ENCODE measurements at regions not wholly inside any gene's neighbourhood (a gene's known extent, or its start where the extent isn't known, plus 50 kb on each side); places are given as distances from the start of the nearest gene placed in this dataset.

DNA sequence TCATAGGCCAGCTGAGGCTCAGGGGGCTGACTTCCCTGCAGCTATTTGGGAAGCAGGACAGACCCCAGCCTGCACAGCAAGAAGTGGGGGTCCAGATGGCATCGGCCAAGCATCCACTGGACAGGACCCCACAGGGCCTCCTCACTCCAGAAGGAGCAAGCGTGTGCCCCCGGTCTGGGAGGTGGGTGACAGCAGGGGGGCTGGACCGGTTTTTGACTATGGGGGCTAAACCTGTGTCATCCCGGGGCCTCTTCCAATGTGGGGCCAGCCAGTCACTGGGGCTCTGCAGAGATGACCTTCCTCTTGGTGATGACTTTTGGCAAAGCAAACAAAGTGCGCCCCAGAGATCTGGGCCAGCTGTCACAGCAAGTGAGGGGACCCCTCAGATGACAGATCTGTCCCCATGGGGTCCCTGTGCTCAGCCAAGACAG lies 163.9 kb downstream of the OLFM1 start:
- no peak for DNase-seq (ENCODE audit: low spot score)
- in situ Hi-C loops (cut with MboI; ENCODE audit: low sequenced_read_pairs, unreplicated experiment), result no loop called here
- TF ChIP-seq, protein P1, sequence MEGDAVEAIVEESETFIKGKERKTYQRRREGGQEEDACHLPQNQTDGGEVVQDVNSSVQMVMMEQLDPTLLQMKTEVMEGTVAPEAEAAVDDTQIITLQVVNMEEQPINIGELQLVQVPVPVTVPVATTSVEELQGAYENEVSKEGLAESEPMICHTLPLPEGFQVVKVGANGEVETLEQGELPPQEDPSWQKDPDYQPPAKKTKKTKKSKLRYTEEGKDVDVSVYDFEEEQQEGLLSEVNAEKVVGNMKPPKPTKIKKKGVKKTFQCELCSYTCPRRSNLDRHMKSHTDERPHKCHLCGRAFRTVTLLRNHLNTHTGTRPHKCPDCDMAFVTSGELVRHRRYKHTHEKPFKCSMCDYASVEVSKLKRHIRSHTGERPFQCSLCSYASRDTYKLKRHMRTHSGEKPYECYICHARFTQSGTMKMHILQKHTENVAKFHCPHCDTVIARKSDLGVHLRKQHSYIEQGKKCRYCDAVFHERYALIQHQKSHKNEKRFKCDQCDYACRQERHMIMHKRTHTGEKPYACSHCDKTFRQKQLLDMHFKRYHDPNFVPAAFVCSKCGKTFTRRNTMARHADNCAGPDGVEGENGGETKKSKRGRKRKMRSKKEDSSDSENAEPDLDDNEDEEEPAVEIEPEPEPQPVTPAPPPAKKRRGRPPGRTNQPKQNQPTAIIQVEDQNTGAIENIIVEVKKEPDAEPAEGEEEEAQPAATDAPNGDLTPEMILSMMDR (IDR thresholded peaks at IDR 0.05; ENCODE audit: borderline replicate concordance, control extremely low read depth, extremely low read depth, insufficient read depth, missing control alignments), result no peak

DNA sequence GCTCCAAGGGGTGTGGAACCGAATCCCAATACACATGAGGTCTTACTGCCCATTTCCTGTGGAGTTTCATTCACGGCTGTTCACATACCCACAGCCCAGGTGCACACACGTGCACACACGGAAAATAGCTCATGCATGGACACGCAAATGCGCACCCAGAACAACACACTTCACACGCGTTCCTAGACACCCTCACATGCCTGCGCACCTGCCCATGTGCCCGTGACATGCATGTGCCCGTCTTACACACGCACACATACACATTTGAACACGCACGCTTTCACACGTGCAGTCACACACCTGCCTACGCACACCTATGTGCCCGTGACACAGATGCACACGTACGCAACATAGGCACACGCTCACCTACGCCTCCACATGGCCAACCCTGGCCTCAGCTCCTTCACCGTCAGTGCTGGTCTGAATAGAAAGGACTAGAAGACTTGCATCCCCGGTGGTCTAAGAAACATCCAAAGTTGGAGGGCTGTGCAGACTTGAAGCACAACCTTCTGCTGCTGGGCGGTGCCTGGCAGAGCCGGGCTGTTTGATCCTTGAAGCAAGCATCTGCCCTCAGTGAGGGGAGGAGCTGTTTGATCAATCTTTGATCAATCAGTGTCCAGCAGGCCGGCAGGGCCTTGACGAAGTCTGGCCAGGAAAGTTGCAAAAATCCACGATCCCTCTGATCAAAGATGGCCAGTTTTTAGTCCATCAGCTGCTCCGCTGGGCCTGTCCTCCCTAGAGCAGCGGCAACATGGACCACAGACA lies 164.7 kb downstream of the OLFM1 start:
- no peak for DNase-seq (ENCODE audit: low spot score)
- in situ Hi-C loops (cut with MboI; ENCODE audit: low sequenced_read_pairs, unreplicated experiment), result no loop called here
- TF ChIP-seq, protein P1 (IDR thresholded peaks at IDR 0.05; ENCODE audit: borderline replicate concordance, control extremely low read depth, extremely low read depth, insufficient read depth, missing control alignments), result no peak

DNA sequence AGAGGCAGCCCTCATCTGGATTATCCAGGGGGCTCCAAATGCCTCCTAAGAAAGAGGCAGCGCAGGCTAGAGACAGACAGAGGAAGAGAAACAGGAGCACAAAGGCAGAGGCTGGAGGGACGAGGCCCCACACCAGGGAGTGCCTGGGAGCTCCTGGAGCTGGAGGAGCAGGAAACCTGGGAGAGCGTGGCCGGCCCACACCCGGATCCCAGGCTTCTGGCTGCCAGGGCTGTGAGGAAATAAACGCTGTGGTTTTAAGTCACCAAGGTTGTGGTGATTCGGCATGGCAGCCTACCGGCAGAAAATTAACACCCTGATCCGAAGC lies 165.5 kb downstream of the OLFM1 start:
- in situ Hi-C loops (cut with MboI; ENCODE audit: low sequenced_read_pairs, unreplicated experiment), result no loop called here
- TF ChIP-seq, protein P1 (IDR thresholded peaks at IDR 0.05; ENCODE audit: borderline replicate concordance, control extremely low read depth, extremely low read depth, insufficient read depth, missing control alignments), result no peak
- DNase-seq (ENCODE audit: low spot score), result no peak

- DNase-seq (ENCODE audit: low spot score), result no peak
- TF ChIP-seq, protein P1 (IDR thresholded peaks at IDR 0.05; ENCODE audit: borderline replicate concordance, control extremely low read depth, extremely low read depth, insufficient read depth, missing control alignments), result no peak
- in situ Hi-C loops (cut with MboI; ENCODE audit: low sequenced_read_pairs, unreplicated experiment), result no loop called here
These were observed 166.0 kb downstream of the OLFM1 start for GRCh38 chr9:135253305-135254004.

DNA sequence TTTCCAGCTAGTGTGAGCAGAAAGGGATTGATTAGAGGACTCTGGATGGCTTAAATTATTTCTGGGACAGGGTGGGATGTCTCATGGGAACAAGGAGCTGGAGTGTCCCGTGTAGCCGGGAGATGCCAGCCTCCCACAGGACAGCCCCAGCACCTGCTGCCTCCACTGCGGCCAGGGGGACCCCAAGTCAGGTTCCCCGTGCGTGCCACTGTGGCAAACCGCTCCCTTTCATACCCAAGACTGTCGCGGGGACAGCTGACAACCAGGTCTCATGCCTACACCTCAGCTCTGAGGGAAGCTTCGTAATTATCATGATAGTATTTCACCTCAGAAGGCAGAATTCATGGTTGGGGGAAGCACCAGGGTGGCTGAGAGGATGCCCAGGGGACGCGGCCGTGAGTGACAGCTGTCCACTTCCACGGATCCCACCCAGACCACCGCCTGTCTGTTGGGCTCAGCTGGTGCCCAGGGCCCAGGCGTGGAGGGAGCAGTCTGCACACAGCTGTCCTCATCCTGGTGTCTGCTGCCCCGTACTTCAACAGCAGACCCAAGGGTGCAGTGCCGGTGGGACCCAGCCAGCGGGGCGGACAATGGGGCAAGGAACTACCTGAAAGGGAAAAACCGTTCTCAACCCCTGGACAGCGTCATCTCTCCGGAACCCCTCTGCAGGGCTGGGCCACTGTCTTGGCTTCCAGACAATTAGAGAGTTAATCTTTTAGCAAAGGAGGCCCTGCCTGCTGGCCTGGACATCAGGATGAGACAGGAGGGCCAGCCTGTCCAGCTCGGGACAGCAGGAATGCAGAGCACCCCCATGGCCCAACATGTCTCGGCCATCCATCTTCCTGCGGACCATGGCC lies 166.9 kb downstream of the OLFM1 start:
- TF ChIP-seq, protein P1 (IDR thresholded peaks at IDR 0.05; ENCODE audit: borderline replicate concordance, control extremely low read depth, extremely low read depth, insufficient read depth, missing control alignments), result no peak
- in situ Hi-C loops (cut with MboI; ENCODE audit: low sequenced_read_pairs, unreplicated experiment), result no loop called here
- no peak for DNase-seq (ENCODE audit: low spot score)

DNA sequence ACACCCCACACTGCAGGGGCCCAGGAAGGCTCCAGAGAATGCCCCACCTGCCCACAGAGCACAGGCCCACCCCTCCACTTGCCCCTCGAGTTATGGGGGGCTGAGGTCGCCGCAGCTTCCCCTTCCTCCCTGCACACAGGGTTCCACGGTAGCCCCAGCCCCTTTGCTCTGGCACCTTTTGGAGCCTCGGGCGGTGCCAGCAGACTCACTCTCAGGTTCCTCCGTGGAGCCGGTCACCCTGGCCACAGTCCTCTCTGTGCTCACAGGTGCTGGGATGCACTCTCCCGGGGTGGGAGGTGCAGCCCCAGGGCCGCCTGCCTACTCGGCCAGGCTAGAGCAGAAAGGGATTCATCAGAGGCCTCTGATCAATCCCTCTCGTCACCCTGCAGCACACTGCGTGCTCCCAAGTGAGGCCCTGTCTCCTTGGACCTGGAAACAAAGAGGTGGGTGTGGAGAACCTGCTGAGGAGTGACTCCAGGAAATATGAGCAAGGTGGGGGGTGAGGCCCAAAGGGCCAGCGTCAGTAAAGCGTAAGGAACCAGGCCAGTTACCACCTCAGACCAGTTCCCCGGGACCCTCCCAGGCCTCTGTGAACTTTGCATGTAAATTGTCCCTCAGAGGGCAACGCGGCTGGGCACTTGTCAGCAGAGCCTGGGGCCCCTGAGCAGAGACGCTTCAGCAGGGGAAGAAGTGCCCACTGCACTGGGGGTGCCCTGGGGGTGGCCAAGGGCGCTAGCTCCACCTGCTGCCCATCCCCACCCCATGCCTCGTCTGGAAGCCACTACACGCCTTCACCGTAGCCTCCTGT lies 167.8 kb downstream of the OLFM1 start:
- no peak for DNase-seq (ENCODE audit: low spot score)
- TF ChIP-seq, protein P1 (IDR thresholded peaks at IDR 0.05; ENCODE audit: borderline replicate concordance, control extremely low read depth, extremely low read depth, insufficient read depth, missing control alignments), result no peak
- in situ Hi-C loops (cut with MboI; ENCODE audit: low sequenced_read_pairs, unreplicated experiment), result no loop called here

Measured in GM13976 (cell line).